ENCODE measurements at regions not wholly inside any gene's neighbourhood (a gene's known extent, or its start where the extent isn't known, plus 50 kb on each side); places are given as distances from the start of the nearest gene placed in this dataset.

DNA sequence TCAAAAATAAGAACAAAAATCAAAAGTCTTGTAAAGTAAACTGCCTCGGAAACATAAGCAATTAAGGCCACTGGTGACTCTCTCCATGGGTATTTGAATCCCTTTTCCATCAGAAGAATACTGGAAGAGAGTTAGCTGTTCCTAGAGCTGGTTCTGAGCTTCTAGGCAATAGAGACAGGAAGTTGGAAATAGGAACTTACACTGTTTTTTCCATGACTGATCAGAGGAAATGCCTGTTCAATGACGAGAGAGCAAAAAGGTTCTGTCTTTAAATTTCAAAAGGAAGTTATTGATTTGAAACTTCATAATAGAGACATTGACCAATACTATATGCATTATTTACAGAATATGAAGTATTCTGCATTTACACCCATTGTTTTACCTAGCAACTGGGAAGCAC is 503.5 kb upstream of the ARX start:
- no peak overlapping the region for H3K14ac ChIP-seq (ENCODE audit: insufficient read length)

More for the DNA sequence above, 503.5 kb upstream of the ARX start:
- CTCF ChIA-PET (ENCODE audit: partially characterized antibody), result interaction anchor here (0.7 kb wide), 1 partner anchor 82 kb away, joined by 3 read pairs; no protein-coding TSS in a partner anchor
- H4K5ac ChIP-seq (ENCODE audit: insufficient read length, low read depth, low read length), result no peak overlapping the region
- H3K18ac ChIP-seq (ENCODE audit: extremely low read depth, low read length), result no peak overlapping the region
- FAIRE-seq (no peak), DNase-seq (ENCODE audit: low read depth in 1 of 2, low spot score in 2 of 2) (no peak)
- H3K4me1 ChIP-seq (replicated peaks in 1 of 4; ENCODE audit: control insufficient read depth in 3 of 4, insufficient read depth in 4 of 4, low read length in 3 of 4), result no peaks in the 10 kb centered on the region
- no peak overlapping the region for H4K8ac ChIP-seq (ENCODE audit: extremely low read depth, insufficient read depth, low read length)
- no peaks in the 10 kb centered on the region for H3K9me3 ChIP-seq (ENCODE audit: insufficient read depth in 2 of 2, low read depth in 1 of 2, low read length in 1 of 2)
- no peak overlapping the region for H3K4me3 ChIP-seq (ENCODE audit: extremely low read depth in 1 of 4, insufficient read depth in 2 of 4, low read depth in 3 of 4, low read length in 4 of 4)
- H4K20me1 ChIP-seq (replicated peaks in 1 of 2; ENCODE audit: control insufficient read depth in 1 of 2, insufficient read depth in 2 of 2, low read length in 2 of 2), result no peaks in the 10 kb centered on the region
- WGBS, 2 experiments (ENCODE audit: extremely low coverage in 1 of 2, insufficient coverage in 1 of 2, insufficient read length in 1 of 2, insufficient replicate concordance in 2 of 2, low coverage in 1 of 2, low lambda C conversion rate in 2 of 2, missing lambda C conversion rate in 1 of 2), result 82% methylated on average over 2 of the region's 2 CpGs; no CpG with 5 or more reads in 1 of the 2 experiments
- H3K27ac ChIP-seq (ENCODE audit: low read depth, low read length), result no peak overlapping the region
- H3K4ac ChIP-seq (replicated peaks; ENCODE audit: insufficient read length, low read depth, low read length), result no peak overlapping the region
- H3K79me2 ChIP-seq (ENCODE audit: control insufficient read depth in 1 of 2, insufficient read depth in 2 of 2, low read length in 2 of 2), result no peaks in the 10 kb centered on the region
- H2AFZ ChIP-seq (ENCODE audit: low read length), result no peak overlapping the region
- H2AK5ac ChIP-seq (ENCODE audit: low read depth, low read length), result no peak overlapping the region
- TF ChIP-seq CBX5 (IDR thresholded peaks at IDR 0.05; ENCODE audit: low read depth, low read length), result no peak
- no peak for TF ChIP-seq ASH2L (IDR thresholded peaks at IDR 0.05; ENCODE audit: low read length)
- TF ChIP-seq MAX (IDR thresholded peaks at IDR 0.05), result no peak
- TF ChIP-seq RFX5 (IDR thresholded peaks at IDR 0.05; ENCODE audit: borderline replicate concordance, low read depth, low read length), result no peak
- TF ChIP-seq MAFK (IDR thresholded peaks at IDR 0.05; ENCODE audit: low read depth, low read length), result no peak
- no peak for TF ChIP-seq BRCA1 (IDR thresholded peaks at IDR 0.05; ENCODE audit: low read depth, low read length)
- TF ChIP-seq CTCF (IDR thresholded peaks at IDR 0.05; ENCODE audit: control extremely low read depth in 1 of 3, insufficient read depth in 1 of 3, low read depth in 1 of 3, low read length in 3 of 3), result no peak
- H2BK5ac ChIP-seq (ENCODE audit: low read depth, low read length), result no peak overlapping the region
- H3K4me2 ChIP-seq (ENCODE audit: insufficient read depth in 1 of 2, low read depth in 2 of 2, low read length in 2 of 2), result no peak overlapping the region
- POLR2A ChIA-PET (ENCODE audit: partially characterized antibody), result no interaction called here
- no peaks in the 10 kb centered on the region for H3K36me3 ChIP-seq (ENCODE audit: control insufficient read depth in 2 of 4, insufficient read depth in 4 of 4, low read length in 3 of 4)
- H3K23ac ChIP-seq (ENCODE audit: insufficient read length), result no peak overlapping the region
- no peaks in the 10 kb centered on the region for H3K27me3 ChIP-seq (replicated peaks in 1 of 4; ENCODE audit: control insufficient read depth in 3 of 4, extremely low read depth in 1 of 4, insufficient read depth in 3 of 4, low read length in 3 of 4)
- H3K56ac ChIP-seq (replicated peaks; ENCODE audit: insufficient read length, low read depth, low read length), result no peak overlapping the region
- no peaks in the 10 kb centered on the region for H3K23me2 ChIP-seq (ENCODE audit: low read depth, low read length)
- no peak overlapping the region for H4K91ac ChIP-seq (replicated peaks; ENCODE audit: insufficient read length, low read length)
- H3K9ac ChIP-seq (replicated peaks in 1 of 4; ENCODE audit: extremely low read depth in 1 of 4, low read depth in 3 of 4, low read length in 3 of 4), result no peak overlapping the region
- H2BK120ac ChIP-seq (replicated peaks; ENCODE audit: low read depth, low read length), result no peak overlapping the region
- H2BK15ac ChIP-seq (ENCODE audit: low read length), result no peak overlapping the region
- no peak overlapping the region for H2BK20ac ChIP-seq (ENCODE audit: low read length)
- H3K79me1 ChIP-seq (ENCODE audit: low read depth, low read length), result no peaks in the 10 kb centered on the region
- no peak overlapping the region for H2BK12ac ChIP-seq (ENCODE audit: low read depth, low read length)
